Ectodermal cell (in vitro differentiated cells): ENCODE measurements at regions not wholly inside any gene's neighbourhood (a gene's known extent, or its start where the extent isn't known, plus 50 kb on each side); places are given as distances from the start of the nearest gene placed in this dataset.

Experiments
- H3K27ac ChIP-seq: 2 replicates; pipeline ENCODE4 v1.7.0; 2013; ENCODE audit warnings: mild to moderate bottlenecking, low read depth, low read length; ENCODE audit not compliant: insufficient read depth, poor library complexity, severe bottlenecking
- H3K27me3 ChIP-seq: 2 replicates; pipeline ENCODE4 v1.7.0; 2013; ENCODE audit warnings: mild to moderate bottlenecking, low read length; ENCODE audit not compliant: insufficient read depth, control insufficient read depth, poor library complexity, severe bottlenecking
- H3K36me3 ChIP-seq: one replicate; pipeline ENCODE4 v1.7.0; 2013; ENCODE audit warnings: low read length; ENCODE audit not compliant: control insufficient read depth, insufficient read depth
- H3K4me1 ChIP-seq: one replicate; pipeline ENCODE4 v1.7.0; 2013; ENCODE audit warnings: low read length; ENCODE audit not compliant: control insufficient read depth, insufficient read depth
- H3K4me3 ChIP-seq: 2 replicates; pipeline ENCODE4 v1.7.0; 2013; ENCODE audit warnings: low read depth, low read length, control low read depth; ENCODE audit not compliant: insufficient read depth
- H3K9me3 ChIP-seq: 2 replicates; pipeline ENCODE4 v1.7.0; 2013; ENCODE audit warnings: mild to moderate bottlenecking, low read length, moderate library complexity; ENCODE audit not compliant: control insufficient read depth
- WGBS, 2 experiments: methylation state at CpG; one replicate each; pipeline ENCODE4 v1.1.7; 2013; ENCODE audit warnings: missing lambda C conversion rate in 2 of 2; 5-methylcytosine and 5-hydroxymethylcytosine counted together

DNA sequence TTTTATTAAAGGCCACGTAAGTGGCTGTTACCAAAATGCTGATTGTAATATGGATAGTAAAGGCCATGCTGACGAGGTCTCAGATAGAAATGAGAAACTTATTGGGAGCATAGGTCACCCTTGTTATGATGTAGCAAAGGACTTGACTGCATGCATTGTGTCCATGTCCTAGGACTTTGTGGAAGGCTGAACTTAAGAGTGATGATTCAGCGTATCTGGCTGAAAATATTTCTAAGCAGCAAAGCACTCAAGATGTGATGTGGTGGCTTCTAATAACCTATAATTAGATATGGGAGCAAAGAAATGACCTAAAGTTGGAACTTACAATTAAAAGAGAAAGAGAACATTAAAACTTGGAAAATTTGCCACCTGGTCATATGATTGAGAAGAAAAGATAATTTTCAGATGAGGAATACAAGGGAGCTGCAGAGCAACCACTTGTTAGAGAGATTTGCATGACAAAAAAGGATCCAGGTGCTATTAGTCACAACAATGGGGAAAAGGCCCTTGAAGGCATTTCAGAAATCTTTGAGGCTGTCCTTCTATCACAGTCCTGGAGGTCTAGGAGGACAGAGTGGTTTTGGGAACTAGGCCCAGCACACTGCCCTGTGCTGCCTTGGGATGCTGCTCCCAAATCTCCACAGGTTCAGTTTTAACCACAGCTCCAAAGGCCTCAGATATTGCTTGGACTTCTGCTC, 793.7 kb upstream of the LCORL start:
- no peaks in the 10 kb centered on the region for H3K36me3 ChIP-seq
- H3K4me1 ChIP-seq: no peaks in the 10 kb centered on the region
- H3K27me3 ChIP-seq: no peaks in the 10 kb centered on the region
- no peak overlapping the region for H3K27ac ChIP-seq
- 94 to 95% methylated on average over 3 of the region's 3 CpGs for WGBS, 2 experiments
- H3K9me3 ChIP-seq: no peaks in the 10 kb centered on the region
- no peak overlapping the region for H3K4me3 ChIP-seq

DNA sequence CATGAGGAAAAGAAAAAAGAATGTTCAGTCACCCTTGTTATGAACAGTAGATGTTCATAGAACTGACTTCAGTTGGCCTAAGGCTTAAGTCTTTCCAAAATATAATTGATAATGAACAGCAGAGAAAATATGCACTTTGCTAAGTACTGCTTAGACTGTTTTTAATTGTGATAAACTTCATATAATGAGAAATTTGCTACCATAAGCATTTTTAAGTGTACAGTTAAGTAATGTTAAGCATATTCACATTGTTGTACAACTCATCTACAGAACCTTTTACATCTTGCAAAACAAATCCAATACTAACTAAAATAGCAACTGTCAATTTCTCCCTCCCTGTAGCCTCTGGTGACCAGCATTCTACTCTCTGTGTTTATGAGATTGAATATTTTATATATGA, 792.2 kb upstream of the LCORL start:
- Histone ChIP-seq H3K4me1 (no peaks in the 10 kb centered on the region), H3K27me3 (no peaks in the 10 kb centered on the region), H3K27ac (no peak overlapping the region), H3K36me3 (no peaks in the 10 kb centered on the region), H3K9me3 (no peaks in the 10 kb centered on the region), H3K4me3 (no peak overlapping the region)

- no peaks in the 10 kb centered on the region for H3K36me3 ChIP-seq
- no peak overlapping the region for H3K4me3 ChIP-seq
- no peaks in the 10 kb centered on the region for H3K4me1 ChIP-seq
- H3K27ac ChIP-seq: no peak overlapping the region
- no peaks in the 10 kb centered on the region for H3K27me3 ChIP-seq
- no peaks in the 10 kb centered on the region for H3K9me3 ChIP-seq
These were observed 791.5 kb upstream of the LCORL start for GRCh38 chr4:18813055-18813454.

DNA sequence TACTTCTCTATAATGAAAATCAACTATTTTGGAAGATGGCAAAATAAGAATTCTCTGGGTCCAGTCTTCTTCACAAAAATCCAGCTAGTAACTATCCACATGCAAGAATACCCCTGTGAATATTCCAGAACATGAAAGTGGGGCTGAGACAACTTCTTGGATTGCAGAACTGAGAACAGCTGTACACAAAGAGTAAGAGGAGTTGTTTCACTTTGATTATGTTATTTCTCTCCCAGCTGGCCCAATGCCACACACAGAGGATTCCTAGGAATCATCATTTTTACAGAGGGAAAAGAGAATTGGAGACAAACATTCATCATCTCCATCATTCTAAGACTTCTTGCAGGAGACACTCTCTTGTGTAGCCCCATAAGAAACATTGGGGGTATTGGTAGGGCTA, 782.2 kb upstream of the LCORL start:
- Histone ChIP-seq H3K4me3 (no peak overlapping the region), H3K27ac (no peak overlapping the region), H3K9me3 (no peaks in the 10 kb centered on the region), H3K4me1 (no peaks in the 10 kb centered on the region), H3K27me3 (no peaks in the 10 kb centered on the region), H3K36me3 (no peaks in the 10 kb centered on the region)

GRCh38 chr4:18798123-18798522, 776.6 kb upstream of the LCORL start:
- no peaks in the 10 kb centered on the region for H3K27me3 ChIP-seq
- WGBS, 2 experiments: 84 to 98% methylated on average over 2 of the region's 2 CpGs

DNA sequence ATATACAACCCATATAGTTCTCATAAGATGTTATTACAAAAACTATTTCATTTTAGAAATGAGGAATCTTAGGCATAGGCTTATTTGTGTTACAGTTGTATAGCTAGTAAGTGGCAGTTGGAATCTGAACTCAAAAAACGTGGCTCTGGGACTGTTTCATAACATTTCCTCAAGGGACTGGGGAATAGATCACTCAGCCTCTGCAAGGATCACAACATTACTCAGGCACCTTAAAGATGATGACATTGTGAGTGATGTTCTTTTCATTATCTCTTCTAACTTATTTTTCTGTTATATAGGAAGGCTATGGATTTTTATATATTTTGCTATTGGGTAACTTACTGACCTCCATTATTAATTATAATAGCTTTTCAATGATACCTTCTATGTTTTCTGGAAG, 774.2 kb upstream of the LCORL start:
- 75 to 83% methylated on average over 1 of the region's 1 CpG for WGBS, 2 experiments
- Histone ChIP-seq H3K27me3 (no peaks in the 10 kb centered on the region), H3K9me3 (no peaks in the 10 kb centered on the region), H3K4me1 (no peaks in the 10 kb centered on the region), H3K36me3 (no peaks in the 10 kb centered on the region), H3K27ac (no peak overlapping the region), H3K4me3 (no peak overlapping the region)

More at GRCh38 chr4:18798123-18798522, 776.6 kb upstream of the LCORL start:
- no peaks in the 10 kb centered on the region for H3K9me3 ChIP-seq
- H3K4me1 ChIP-seq: no peaks in the 10 kb centered on the region
- H3K4me3 ChIP-seq: no peak overlapping the region
- H3K36me3 ChIP-seq: no peaks in the 10 kb centered on the region
- no peak overlapping the region for H3K27ac ChIP-seq

DNA sequence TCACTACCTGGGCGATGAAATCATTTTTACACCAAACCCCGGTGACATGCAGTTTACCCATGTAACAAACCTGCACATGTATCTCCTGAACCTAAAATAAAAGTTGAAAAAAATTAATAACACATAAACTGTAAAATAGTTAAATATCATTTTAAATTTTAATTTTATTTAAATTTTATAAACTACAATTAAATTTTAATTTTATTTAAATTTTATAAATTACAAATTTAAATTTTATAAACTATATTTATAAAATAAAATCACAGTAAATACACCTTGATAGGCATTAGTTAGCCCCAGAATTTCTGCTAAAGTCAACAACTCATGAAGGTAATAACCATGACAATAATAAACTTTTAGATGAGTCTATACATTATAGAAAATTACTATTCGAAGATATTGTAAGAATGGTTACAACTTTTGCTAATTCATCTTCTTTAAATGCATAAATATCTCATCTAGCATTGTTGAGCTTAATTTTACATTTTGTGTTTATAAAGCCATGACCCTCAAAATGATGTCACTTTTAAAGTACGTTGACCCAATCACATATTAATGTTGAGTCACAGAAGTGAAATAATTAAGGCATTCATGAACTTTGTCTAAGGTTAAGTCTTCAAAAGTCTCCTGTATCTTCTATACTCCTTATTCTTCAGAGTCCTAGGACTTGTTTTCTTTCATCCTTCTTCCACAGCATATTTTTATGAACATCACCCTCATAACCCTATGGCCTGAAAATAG, 755.8 kb upstream of the LCORL start:
- Histone ChIP-seq H3K9me3 (no peaks in the 10 kb centered on the region), H3K36me3 (no peaks in the 10 kb centered on the region), H3K27ac (no peak overlapping the region), H3K4me3 (no peak overlapping the region), H3K4me1 (no peaks in the 10 kb centered on the region), H3K27me3 (no peaks in the 10 kb centered on the region)
- WGBS, 2 experiments: 86 to 93% methylated on average over 2 to 3 of the region's 4 CpGs

DNA sequence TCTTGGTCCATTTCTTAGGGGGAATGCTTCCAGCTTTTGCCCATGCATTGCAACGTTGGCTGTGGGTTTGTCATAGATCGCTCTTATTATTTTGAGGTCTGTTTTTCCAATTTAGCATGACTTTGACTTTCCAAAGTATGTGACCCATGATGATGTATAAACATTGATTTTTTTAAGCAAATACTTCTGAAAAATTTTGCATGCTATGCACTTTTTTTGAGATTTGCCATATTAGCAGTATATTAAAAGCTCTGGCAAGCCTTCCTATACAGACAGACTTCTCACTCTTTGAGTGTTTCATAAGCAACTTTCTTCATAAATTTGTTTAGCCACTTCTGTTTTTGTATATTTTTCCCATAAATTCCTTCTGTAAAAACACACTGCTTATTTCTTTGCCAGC, 746.4 kb upstream of the LCORL start:
- Histone ChIP-seq H3K4me3 (no peak overlapping the region), H3K36me3 (no peaks in the 10 kb centered on the region), H3K27me3 (no peaks in the 10 kb centered on the region), H3K27ac (no peak overlapping the region), H3K9me3 (no peaks in the 10 kb centered on the region), H3K4me1 (no peaks in the 10 kb centered on the region)
- WGBS, 2 experiments: 86 to 95% methylated on average over 2 of the region's 2 CpGs

DNA sequence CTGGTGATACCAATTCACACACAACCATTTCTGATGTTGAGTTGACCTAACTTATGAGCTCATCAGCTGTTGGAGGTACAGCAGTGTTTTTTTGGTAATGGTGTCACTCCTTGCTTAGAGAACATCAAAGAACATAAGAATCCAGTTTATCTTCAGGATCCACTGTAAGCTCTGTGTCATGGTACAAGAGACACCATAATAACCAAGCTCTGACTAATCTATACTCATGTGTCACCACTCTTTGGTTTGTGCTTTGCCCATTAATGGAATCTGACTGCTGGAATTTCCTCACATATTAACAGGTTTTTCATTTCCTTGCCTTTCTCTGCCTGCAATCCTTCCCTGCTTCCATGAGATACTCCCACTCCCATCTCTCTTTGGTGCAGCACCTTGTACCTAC, 735.1 kb upstream of the LCORL start:
- Histone ChIP-seq H3K27ac (no peak overlapping the region), H3K9me3 (no peaks in the 10 kb centered on the region), H3K4me1 (no peaks in the 10 kb centered on the region), H3K36me3 (no peaks in the 10 kb centered on the region), H3K4me3 (no peak overlapping the region), H3K27me3 (no peaks in the 10 kb centered on the region)

DNA sequence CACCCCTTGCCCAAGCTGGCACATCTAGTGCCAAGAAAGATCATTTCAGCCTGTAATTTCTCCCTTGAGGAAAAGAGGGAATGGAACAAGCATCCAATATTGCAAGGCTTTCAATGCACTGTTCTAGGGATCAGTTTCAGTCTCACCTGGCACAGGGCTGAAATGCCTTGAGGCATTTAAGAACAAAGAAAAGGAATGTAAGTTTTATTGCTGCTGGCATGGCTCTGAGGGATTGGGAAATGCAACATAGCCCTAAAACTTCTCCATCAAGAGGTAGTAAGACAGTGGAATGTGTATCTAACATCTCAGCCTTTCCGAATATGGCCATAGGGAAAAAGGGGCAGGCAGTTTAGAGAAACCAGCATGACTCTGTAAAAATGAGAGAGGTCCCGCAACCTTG, 732.6 kb upstream of the LCORL start:
- Histone ChIP-seq H3K4me3 (no peak overlapping the region), H3K9me3 (no peaks in the 10 kb centered on the region), H3K27ac (no peak overlapping the region), H3K27me3 (no peaks in the 10 kb centered on the region), H3K4me1 (no peaks in the 10 kb centered on the region), H3K36me3 (no peaks in the 10 kb centered on the region)
- 93 to 95% methylated on average over 2 of the region's 2 CpGs for WGBS, 2 experiments
